Left ventricle myocardium superior (tissue), 1 donor: ENCODE measurements at regions not wholly inside any gene's neighbourhood (a gene's known extent, or its start where the extent isn't known, plus 50 kb on each side); places are given as distances from the start of the nearest gene placed in this dataset.
"Not testable (repeated sequence)": the region's sequence is repeated elsewhere in the genome, so short reads cannot be mapped to it uniquely, and the experiment has no call there.

Experiments
- ATAC-seq: fragments of 200-7000 bp; cut with Tn5 transposase; one replicate; pipeline ENCODE4 v1.9.1; 2020; ENCODE audit warnings: mild to moderate bottlenecking, moderate library complexity
- DNase-seq: peaks from one replicate; pipeline ENCODE4 v3.0.0-alpha.2; 2020
- intact Hi-C: fragments of 100-400 bp; cut with micrococcal nuclease; formaldehyde crosslinking; loops from one replicate; pipeline ENCODE4 v1.11.0; 2022
- donor health status: DM: no; HTN: yes; CAD: no; lungs with severe emphysema.

DNA sequence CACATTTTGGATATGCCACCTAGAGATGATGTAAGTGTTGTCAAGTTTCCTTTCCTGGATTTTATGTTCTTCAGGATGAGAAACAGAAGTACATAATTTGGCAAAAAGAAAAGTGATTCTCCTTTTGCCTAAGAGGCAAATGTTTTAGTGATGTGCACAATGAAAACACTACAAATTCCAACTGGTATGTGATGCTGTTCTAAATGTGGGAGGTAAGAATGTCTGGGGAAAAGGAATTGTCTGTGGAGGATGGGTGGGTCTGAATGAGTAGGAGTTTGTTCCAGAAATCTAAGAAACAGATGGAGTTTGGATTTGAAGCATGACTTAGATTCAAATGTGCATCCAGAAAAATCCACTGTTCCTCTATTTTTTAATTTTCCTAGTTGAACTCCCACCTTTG lies 473.6 kb upstream of the SPRY2 start:
- intact Hi-C loops: no loop called here
- no peak for DNase-seq
- ATAC-seq: peak; percentile 80

- ATAC-seq, DNase-seq, intact Hi-C loops: not testable (repeated sequence)
Measured at GRCh38 chr13:80810294-80810693, 469.4 kb upstream of the SPRY2 start.

- intact Hi-C loops: no loop called here
- DNase-seq (no peak), ATAC-seq (no peak)
Measured at GRCh38 chr13:80802946-80803345, 462.0 kb upstream of the SPRY2 start.

GRCh38 chr13:80798576-80799133 lies 457.7 kb upstream of the SPRY2 start:
- ATAC-seq (no peak), DNase-seq (no peak)
- intact Hi-C loops: no loop called here

GRCh38 chr13:80787604-80788003 lies 446.7 kb upstream of the SPRY2 start:
- intact Hi-C loops: no loop called here
- no peak for DNase-seq
- no peak for ATAC-seq

- peak; percentile 86 for ATAC-seq
- no peak for DNase-seq
- intact Hi-C loops: no loop called here
Measured at GRCh38 chr13:80783926-80784565, 443.1 kb upstream of the SPRY2 start.

- intact Hi-C loops: no loop called here
- no peak for ATAC-seq
- DNase-seq: no peak
Measured at GRCh38 chr13:80782441-80782840, 441.5 kb upstream of the SPRY2 start.

DNA sequence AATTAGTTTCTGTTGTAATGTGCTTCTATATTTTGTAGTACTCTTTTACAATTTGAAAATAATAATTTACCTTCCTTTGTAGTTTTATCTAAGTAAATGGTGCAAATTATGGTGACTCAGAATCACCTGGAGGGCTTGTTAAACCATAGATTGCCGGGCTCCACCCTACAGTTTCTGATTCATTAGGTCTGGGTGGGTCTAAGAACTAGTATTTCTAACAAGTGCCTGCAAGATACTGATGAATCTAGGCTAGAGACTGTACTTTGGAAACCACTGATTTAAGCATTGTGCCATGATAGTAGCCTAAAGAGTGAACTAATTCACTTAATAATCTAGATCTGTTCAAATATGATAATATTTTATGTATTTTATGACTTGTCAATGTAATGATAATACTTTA lies 437.4 kb upstream of the SPRY2 start:
- ATAC-seq (no peak), DNase-seq (no peak)
- intact Hi-C loops: no loop called here

GRCh38 chr13:80757694-80758093 lies 416.8 kb upstream of the SPRY2 start:
- ATAC-seq (no peak), DNase-seq (no peak)
- intact Hi-C loops: no loop called here

DNA sequence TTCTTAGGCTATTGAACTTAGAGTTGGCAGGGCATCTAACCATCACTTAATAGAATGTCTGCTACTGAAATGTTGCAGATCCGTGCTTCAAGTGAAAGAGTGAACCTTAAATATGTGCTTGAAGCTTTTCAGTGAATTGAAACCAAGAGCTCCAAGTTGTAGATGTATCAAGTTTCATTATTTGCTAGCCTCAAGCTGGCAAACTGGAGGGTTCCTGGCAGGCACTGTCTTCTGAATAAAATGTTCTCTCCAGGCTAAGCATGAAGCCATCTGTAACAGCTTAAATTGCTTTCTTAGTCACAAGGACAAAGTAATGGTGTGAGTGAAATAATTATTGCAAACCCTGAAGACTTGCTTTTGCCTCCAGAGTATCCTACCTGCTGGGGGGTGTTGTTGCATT lies 415.0 kb upstream of the SPRY2 start:
- no peak for ATAC-seq
- no peak for DNase-seq
- intact Hi-C loops: no loop called here

GRCh38 chr13:80754441-80754840 lies 413.5 kb upstream of the SPRY2 start:
- intact Hi-C loops: no loop called here
- DNase-seq (no peak), ATAC-seq (no peak)

- ATAC-seq (no peak), DNase-seq (no peak)
- intact Hi-C loops: no loop called here
Measured at GRCh38 chr13:80753866-80754265, 412.9 kb upstream of the SPRY2 start.

GRCh38 chr13:80751854-80752253 lies 410.9 kb upstream of the SPRY2 start:
- ATAC-seq (no peak), DNase-seq (no peak)
- intact Hi-C loops: no loop called here

GRCh38 chr13:80744147-80744914 lies 403.4 kb upstream of the SPRY2 start:
- intact Hi-C loops: no loop called here
- DNase-seq (no peak), ATAC-seq (no peak)

DNA sequence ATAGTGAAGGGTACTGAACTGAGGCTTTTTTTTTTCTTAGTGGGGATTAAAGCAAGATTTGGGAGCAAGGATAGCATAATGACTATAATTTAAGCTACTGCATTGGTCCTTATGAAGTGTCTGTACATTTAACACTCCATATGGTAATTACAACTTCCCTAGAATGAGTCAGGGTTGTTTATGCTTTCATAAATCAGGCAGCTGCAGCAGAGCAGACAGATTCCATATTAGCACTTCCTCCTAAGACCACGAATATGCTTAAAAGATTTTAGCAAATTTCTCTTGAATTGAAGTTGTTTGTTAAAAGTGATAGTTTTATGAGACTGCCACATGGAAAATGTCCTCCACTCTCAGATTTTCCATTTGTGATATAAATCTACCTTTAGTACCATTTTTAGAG lies 401.1 kb upstream of the SPRY2 start:
- intact Hi-C loops: no loop called here
- no peak for ATAC-seq

GRCh38 chr13:80740071-80740470 lies 399.1 kb upstream of the SPRY2 start:
- DNase-seq: no peak
- intact Hi-C loops: no loop called here
- no peak for ATAC-seq

More for the DNA sequence above, 401.1 kb upstream of the SPRY2 start:
- DNase-seq: no peak

GRCh38 chr13:80737513-80737912 lies 396.6 kb upstream of the SPRY2 start:
- ATAC-seq (peak; percentile 84), DNase-seq (peak; percentile 73)
- intact Hi-C loops: no loop called here

GRCh38 chr13:80727321-80727975 lies 386.5 kb upstream of the SPRY2 start:
- DNase-seq (no peak), ATAC-seq (peak; percentile 95)
- intact Hi-C loops: no loop called here

DNA sequence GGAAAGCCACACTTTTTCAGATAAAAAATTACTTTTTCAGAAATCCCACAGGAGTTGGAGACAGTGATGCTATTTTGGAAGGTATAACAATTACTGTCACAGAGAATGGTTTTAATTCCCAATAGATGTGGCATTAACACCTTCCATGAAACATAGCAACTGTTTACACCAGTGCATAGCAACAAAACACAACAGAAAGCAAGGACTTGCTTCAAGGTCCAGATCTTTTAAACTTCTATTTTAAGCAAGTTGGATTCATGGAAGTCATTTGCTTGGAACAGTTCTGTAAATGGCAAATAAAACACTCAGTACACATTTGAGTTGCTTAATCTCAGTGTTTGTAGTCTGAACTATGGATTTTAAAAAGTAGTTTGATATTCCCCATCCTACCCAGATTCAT lies 385.9 kb upstream of the SPRY2 start:
- ATAC-seq (peak; percentile 95), DNase-seq (no peak)
- intact Hi-C loops: no loop called here

GRCh38 chr13:80721689-80722088 lies 380.8 kb upstream of the SPRY2 start:
- intact Hi-C loops: no loop called here
- ATAC-seq (no peak), DNase-seq (no peak)
